Gastrocnemius medialis (tissue), 4 donors: ENCODE measurements at regions not wholly inside any gene's neighbourhood (a gene's known extent, or its start where the extent isn't known, plus 50 kb on each side); places are given as distances from the start of the nearest gene placed in this dataset.

Source experiments
- POLR2A ChIP-seq, 2 donors: fragments of 450-650 bp; IDR thresholded peaks; one replicate each; pipeline ENCODE4 v1.6.1; 2017; ENCODE audit warnings: antibody characterized with exemption in 2 of 2, mild to moderate bottlenecking in 2 of 2, moderate library complexity in 2 of 2
- TF ChIP-seq, protein P1 (sequence below), 5 experiments: fragments of 450-650 bp in 3 of 5; fragments of 200-600 bp in 2 of 5; sonication (generic) in 2 of 5; IDR thresholded peaks in 4 of 5; conservative IDR thresholded peaks in 1 of 5; 1 replicate in 4 of 5; 2 replicates in 1 of 5; pipeline ENCODE4 v1.5.1; 2016 to 2019; ENCODE audit warnings: antibody characterized with exemption in 5 of 5, mild to moderate bottlenecking in 3 of 5, moderate library complexity in 3 of 5

GRCh38 chr2:134773759-134774742 is 55.3 kb upstream of the TMEM163 start:
- TF ChIP-seq, protein P1, sequence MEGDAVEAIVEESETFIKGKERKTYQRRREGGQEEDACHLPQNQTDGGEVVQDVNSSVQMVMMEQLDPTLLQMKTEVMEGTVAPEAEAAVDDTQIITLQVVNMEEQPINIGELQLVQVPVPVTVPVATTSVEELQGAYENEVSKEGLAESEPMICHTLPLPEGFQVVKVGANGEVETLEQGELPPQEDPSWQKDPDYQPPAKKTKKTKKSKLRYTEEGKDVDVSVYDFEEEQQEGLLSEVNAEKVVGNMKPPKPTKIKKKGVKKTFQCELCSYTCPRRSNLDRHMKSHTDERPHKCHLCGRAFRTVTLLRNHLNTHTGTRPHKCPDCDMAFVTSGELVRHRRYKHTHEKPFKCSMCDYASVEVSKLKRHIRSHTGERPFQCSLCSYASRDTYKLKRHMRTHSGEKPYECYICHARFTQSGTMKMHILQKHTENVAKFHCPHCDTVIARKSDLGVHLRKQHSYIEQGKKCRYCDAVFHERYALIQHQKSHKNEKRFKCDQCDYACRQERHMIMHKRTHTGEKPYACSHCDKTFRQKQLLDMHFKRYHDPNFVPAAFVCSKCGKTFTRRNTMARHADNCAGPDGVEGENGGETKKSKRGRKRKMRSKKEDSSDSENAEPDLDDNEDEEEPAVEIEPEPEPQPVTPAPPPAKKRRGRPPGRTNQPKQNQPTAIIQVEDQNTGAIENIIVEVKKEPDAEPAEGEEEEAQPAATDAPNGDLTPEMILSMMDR (IDR thresholded peaks at IDR 0.05 in 4 of 5, conservative IDR thresholded peaks at IDR 0.05 in 1 of 5): no peak
- TF ChIP-seq POLR2A (IDR thresholded peaks at IDR 0.05): no peak
